ENCODE measurements at regions not wholly inside any gene's neighbourhood (a gene's known extent, or its start where the extent isn't known, plus 50 kb on each side); places are given as distances from the start of the nearest gene placed in this dataset.

DNA sequence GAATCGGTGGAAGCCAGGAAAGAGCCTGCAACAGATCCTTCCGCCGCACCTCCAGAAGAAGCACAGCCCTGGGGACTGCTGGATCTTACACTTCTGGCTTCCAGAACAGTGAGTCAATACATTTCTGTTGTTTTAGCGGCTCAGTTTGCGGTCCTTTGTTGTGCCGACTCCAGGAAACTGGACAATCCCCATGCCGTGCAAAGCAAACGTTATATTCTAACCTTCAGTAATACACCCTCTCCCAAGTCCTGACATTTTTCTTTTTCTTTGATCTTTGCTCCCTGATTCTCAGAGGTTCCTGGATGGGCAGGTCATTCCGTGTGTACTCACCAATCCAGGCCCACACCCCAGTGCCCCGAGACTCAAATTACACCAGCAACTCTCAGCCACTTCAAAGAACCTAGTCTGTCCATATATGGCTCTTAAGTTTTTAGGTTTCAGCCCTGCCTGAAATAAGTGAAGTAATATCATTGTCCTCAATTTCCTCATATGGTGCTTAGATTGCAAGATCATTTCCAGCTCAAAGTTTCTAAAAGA, 387.1 kb upstream of the SGCG start:
- Histone ChIP-seq H2AK5ac (ENCODE audit: insufficient read length, low read length) (no peak overlapping the region), H3K27ac (ENCODE audit: insufficient read length, low read depth, low read length) (no peak overlapping the region), H3K4me1 (ENCODE audit: insufficient read depth, low read length) (no peaks in the 10 kb centered on the region), H3T11ph (ENCODE audit: low read length) (no peak overlapping the region), H2BK120ac (ENCODE audit: low read depth, low read length, poor library complexity, severe bottlenecking) (no peak overlapping the region), H2BK15ac (ENCODE audit: low read depth, low read length) (no peak overlapping the region), H4K20me1 (ENCODE audit: control insufficient read depth, insufficient read depth, insufficient read length) (no peaks in the 10 kb centered on the region), H4K8ac (replicated peaks; ENCODE audit: insufficient read length, low read depth, low read length) (no peak overlapping the region), H2AFZ (ENCODE audit: low read length) (no peak overlapping the region), H4K5ac (ENCODE audit: insufficient read length, low read depth, low read length) (no peak overlapping the region), H3K4me2 (ENCODE audit: insufficient read depth, insufficient read length, low read length) (no peak overlapping the region), H2BK12ac (ENCODE audit: insufficient read length, low read depth, low read length) (no peak overlapping the region), H3K9me3 (ENCODE audit: control insufficient read depth, low read depth, low read length) (no peaks in the 10 kb centered on the region), H3K4ac (ENCODE audit: low read depth, low read length) (no peak overlapping the region), H3K79me2 (ENCODE audit: insufficient read depth, low read length) (no peaks in the 10 kb centered on the region), H3K79me1 (ENCODE audit: insufficient read depth, low read depth, low read length, poor library complexity, severe bottlenecking) (no peaks in the 10 kb centered on the region), H3K23me2 (ENCODE audit: insufficient read length, low read depth, low read length, poor library complexity, severe bottlenecking) (no peaks in the 10 kb centered on the region), H3K9ac (ENCODE audit: extremely low read depth, insufficient read length, low read length) (no peak overlapping the region), H3K23ac (ENCODE audit: insufficient read length, low read depth, low read length) (no peak overlapping the region), H3K14ac (ENCODE audit: insufficient read depth, low read length) (no peak overlapping the region), H4K91ac (ENCODE audit: insufficient read length, low read depth, low read length) (no peak overlapping the region), H3K56ac (ENCODE audit: insufficient read length, low read depth, low read length) (no peak overlapping the region), H3K27me3 (ENCODE audit: insufficient read depth, low read length) (no peaks in the 10 kb centered on the region; the same call in 1 of the 2 replicates), H3K18ac (ENCODE audit: insufficient read length, low read depth, low read length) (no peak overlapping the region), H2BK5ac (ENCODE audit: insufficient read length, low read length) (no peak overlapping the region), H2BK20ac (ENCODE audit: low read depth, low read length, poor library complexity, severe bottlenecking) (no peak overlapping the region)
- DNase-seq, result no peak
- WGBS (ENCODE audit: extremely low coverage, insufficient read length, low lambda C conversion rate), result no CpG with 5 or more reads among the region's 10 CpGs
- Mint-ChIP-seq H3K27ac (no peak overlapping the region), H3K4me1 (peaks cover 10% of the 10 kb centered on the region in 2 experiments), H3K36me3 (ENCODE audit: insufficient read depth in 1 of 3, low read depth in 3 of 3) (no peaks in the 10 kb centered on the region), H3K4me3 (no peak overlapping the region), H3K9me3 (no peaks in the 10 kb centered on the region), H3K27me3 (ENCODE audit: low read depth) (peaks cover 2% of the 10 kb centered on the region; the same call in 1 of the 2 replicates)
- TF ChIP-seq, protein P1, sequence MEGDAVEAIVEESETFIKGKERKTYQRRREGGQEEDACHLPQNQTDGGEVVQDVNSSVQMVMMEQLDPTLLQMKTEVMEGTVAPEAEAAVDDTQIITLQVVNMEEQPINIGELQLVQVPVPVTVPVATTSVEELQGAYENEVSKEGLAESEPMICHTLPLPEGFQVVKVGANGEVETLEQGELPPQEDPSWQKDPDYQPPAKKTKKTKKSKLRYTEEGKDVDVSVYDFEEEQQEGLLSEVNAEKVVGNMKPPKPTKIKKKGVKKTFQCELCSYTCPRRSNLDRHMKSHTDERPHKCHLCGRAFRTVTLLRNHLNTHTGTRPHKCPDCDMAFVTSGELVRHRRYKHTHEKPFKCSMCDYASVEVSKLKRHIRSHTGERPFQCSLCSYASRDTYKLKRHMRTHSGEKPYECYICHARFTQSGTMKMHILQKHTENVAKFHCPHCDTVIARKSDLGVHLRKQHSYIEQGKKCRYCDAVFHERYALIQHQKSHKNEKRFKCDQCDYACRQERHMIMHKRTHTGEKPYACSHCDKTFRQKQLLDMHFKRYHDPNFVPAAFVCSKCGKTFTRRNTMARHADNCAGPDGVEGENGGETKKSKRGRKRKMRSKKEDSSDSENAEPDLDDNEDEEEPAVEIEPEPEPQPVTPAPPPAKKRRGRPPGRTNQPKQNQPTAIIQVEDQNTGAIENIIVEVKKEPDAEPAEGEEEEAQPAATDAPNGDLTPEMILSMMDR (conservative IDR thresholded peaks at IDR 0.05), result no peak
